Neutrophil (primary cell): ENCODE measurements at regions not wholly inside any gene's neighbourhood (a gene's known extent, or its start where the extent isn't known, plus 50 kb on each side); places are given as distances from the start of the nearest gene placed in this dataset.

ENCODE experiments used
- H3K27ac ChIP-seq: fragments of 200-600 bp; sonication (generic); 2 replicates; pipeline ENCODE4 v1.5.1; 2016; ENCODE audit warnings: mild to moderate bottlenecking, moderate library complexity
- H3K27me3 ChIP-seq: fragments of 200-600 bp; sonication (generic); 2 replicates; pipeline ENCODE4 v1.6.0; 2016; ENCODE audit warnings: mild to moderate bottlenecking
- H3K36me3 ChIP-seq: fragments of 200-600 bp; sonication (generic); 2 replicates; pipeline ENCODE4 v1.5.1; 2017
- H3K4me1 ChIP-seq, 2 experiments: fragments of 200-600 bp in 1 of 2; sonication (generic) in 1 of 2; 1 replicate in 1 of 2; 2 replicates in 1 of 2; pipeline versions ENCODE4 v1.5.1 to v1.6.1; 2013 to 2016; ENCODE audit warnings: low read depth in 1 of 2, low read length in 1 of 2, mild to moderate bottlenecking in 1 of 2, moderate library complexity in 1 of 2; ENCODE audit not compliant: control insufficient read depth in 1 of 2, insufficient read depth in 1 of 2
- H3K4me3 ChIP-seq, 2 experiments: fragments of 200-600 bp in 1 of 2; sonication (generic) in 1 of 2; 1 replicate in 1 of 2; 2 replicates in 1 of 2; pipeline ENCODE4 v1.5.1; 2013 to 2016; ENCODE audit warnings: low read depth in 1 of 2, low read length in 1 of 2, mild to moderate bottlenecking in 1 of 2, moderate library complexity in 1 of 2
- H3K9me3 ChIP-seq: fragments of 200-600 bp; sonication (generic); 2 replicates; pipeline ENCODE4 v1.5.1; 2016
- TF ChIP-seq, protein P1 (sequence below): fragments of 200-600 bp; sonication (generic); IDR thresholded peaks from 2 replicates; pipeline ENCODE4 v1.5.1; 2016; ENCODE audit warnings: antibody characterized with exemption

DNA sequence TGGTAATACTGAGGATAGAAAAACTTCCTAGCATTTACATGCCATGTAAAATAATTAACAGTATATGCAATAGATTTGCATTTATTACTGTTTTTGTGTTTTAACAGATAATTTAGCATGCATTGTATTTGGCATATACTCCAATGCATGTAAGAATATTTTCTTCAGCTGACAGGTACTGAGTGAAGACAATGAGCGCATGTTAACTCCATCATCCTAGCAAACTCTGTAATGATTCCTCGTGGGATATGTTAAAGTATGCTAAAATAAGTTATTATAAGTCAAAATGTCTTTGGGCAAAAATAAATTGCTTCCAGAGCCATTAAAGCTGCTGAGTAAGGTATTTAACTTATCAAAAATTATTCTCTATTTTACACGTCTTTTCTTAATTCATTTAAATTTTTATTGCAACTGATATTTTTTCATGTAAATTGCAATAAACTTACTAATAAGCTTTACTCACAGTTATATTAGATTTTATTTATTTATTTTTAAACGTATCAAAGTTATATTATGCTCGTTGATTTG is 616.4 kb upstream of the NDST4 start:
- H3K36me3 ChIP-seq: no peaks in the 10 kb centered on the region
- H3K27me3 ChIP-seq: no peaks in the 10 kb centered on the region
- no peak overlapping the region for H3K27ac ChIP-seq
- H3K4me1 ChIP-seq: no peaks in the 10 kb centered on the region
- TF ChIP-seq, protein P1, sequence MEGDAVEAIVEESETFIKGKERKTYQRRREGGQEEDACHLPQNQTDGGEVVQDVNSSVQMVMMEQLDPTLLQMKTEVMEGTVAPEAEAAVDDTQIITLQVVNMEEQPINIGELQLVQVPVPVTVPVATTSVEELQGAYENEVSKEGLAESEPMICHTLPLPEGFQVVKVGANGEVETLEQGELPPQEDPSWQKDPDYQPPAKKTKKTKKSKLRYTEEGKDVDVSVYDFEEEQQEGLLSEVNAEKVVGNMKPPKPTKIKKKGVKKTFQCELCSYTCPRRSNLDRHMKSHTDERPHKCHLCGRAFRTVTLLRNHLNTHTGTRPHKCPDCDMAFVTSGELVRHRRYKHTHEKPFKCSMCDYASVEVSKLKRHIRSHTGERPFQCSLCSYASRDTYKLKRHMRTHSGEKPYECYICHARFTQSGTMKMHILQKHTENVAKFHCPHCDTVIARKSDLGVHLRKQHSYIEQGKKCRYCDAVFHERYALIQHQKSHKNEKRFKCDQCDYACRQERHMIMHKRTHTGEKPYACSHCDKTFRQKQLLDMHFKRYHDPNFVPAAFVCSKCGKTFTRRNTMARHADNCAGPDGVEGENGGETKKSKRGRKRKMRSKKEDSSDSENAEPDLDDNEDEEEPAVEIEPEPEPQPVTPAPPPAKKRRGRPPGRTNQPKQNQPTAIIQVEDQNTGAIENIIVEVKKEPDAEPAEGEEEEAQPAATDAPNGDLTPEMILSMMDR: no peak
- no peaks in the 10 kb centered on the region for H3K9me3 ChIP-seq
- H3K4me3 ChIP-seq: no peak overlapping the region

DNA sequence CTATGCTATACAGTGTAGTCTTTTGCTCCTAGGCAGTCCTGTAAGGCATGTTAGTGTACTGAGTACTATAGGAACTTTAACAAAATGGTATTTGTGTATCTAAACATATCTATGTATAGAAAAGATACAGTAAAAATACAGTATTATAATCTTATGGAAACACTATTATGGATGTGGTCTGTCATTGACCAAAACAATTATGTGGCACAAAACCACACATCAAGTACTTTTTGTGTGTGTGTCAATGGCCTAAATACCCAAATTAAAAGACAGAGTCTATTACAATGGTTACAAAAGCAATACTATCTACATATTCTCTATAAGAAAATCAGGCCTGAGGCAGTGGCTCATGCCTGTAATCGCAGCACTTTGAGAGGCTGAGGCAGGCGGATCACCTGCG is 610.2 kb upstream of the NDST4 start:
- H3K9me3 ChIP-seq: no peaks in the 10 kb centered on the region
- H3K36me3 ChIP-seq: no peaks in the 10 kb centered on the region
- TF ChIP-seq, protein P1: no peak
- H3K4me3 ChIP-seq: no peak overlapping the region
- no peaks in the 10 kb centered on the region for H3K4me1 ChIP-seq
- no peak overlapping the region for H3K27ac ChIP-seq
- no peaks in the 10 kb centered on the region for H3K27me3 ChIP-seq

DNA sequence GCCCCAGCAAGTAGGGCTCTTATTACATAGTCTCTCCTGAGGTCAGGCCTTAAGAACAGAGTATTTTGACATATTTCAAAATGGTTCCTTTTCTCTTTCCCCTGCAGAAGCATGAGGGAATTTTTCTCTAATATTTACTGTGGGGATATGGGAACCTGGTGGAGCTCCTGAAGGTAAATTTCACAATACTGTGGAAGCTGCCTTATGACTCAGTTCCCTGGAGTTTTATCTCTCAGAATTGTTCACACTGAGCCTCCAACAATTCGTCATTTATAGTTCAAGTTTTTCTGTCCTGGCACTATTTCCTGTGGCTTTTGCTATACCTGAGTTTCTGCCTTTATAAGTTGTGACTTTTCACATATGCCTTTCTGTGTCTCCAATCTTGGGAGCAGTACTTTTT is 607.2 kb upstream of the NDST4 start:
- Histone ChIP-seq H3K36me3 (no peaks in the 10 kb centered on the region), H3K4me1 (no peaks in the 10 kb centered on the region), H3K27ac (no peak overlapping the region), H3K9me3 (no peaks in the 10 kb centered on the region), H3K4me3 (no peak overlapping the region), H3K27me3 (no peaks in the 10 kb centered on the region)
- TF ChIP-seq, protein P1: no peak

DNA sequence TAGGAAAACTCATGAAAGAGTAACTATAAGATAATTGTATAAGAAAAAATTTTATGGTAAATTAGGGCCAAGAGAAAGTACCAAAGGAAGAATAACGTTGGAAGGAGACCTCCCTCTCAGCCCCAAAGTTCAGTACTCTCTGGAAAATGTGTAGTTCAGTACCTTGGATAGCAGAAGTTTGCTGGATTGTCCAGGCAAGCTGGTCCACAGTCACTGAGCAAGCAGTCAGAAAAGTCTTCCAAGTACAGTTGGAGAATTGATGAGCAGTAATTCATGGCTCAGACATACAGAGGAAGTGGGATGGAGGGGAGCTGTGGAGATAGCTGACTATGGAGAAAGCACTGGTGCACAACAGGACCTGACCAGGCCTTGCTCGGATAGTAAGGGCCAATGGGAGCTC is 598.2 kb upstream of the NDST4 start:
- Histone ChIP-seq H3K27ac (no peak overlapping the region), H3K27me3 (no peaks in the 10 kb centered on the region), H3K4me3 (no peak overlapping the region), H3K9me3 (no peaks in the 10 kb centered on the region), H3K36me3 (no peaks in the 10 kb centered on the region), H3K4me1 (no peaks in the 10 kb centered on the region)
- TF ChIP-seq, protein P1: no peak

DNA sequence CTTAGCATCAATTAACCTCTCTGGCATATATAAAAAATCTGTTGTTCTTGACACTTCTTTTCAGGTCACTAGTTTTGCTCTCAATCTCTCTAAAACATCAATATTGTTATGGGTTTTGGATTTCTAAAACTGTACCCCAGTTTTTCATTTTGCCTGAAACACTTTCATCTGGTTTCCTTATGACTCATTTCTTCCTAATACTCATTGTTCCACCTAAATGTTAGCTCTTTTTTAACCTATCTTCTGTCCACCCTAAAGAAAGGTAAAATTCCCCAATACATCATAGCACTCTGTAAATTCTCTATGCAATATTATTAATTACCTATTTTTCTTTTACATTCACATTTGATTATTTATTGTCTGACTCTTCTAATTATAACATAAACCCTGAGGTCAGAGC is 575.5 kb upstream of the NDST4 start:
- Histone ChIP-seq H3K36me3 (no peaks in the 10 kb centered on the region), H3K9me3 (no peaks in the 10 kb centered on the region), H3K27me3 (no peaks in the 10 kb centered on the region), H3K27ac (no peak overlapping the region), H3K4me3 (no peak overlapping the region), H3K4me1 (no peaks in the 10 kb centered on the region)
- TF ChIP-seq, protein P1: no peak
